Activated naive CD8-positive, alpha-beta T cell treated with anti-CD3 and anti-CD28 coated beads, Interleukin-2, amount 10 ng/mL, durations not matched to agents 7 days and 5 days (primary cell): ENCODE measurements at regions not wholly inside any gene's neighbourhood (a gene's known extent, or its start where the extent isn't known, plus 50 kb on each side); places are given as distances from the start of the nearest gene placed in this dataset.

Source experiments
- ATAC-seq: fragments of 150-1000 bp; cut with Tn5 transposase; one replicate; pipeline ENCODE4 v1.10.0; 2021; ENCODE audit warnings: low read depth, moderate library complexity
- POLR2A ChIA-PET: fragments of 350-600 bp; sonication (Branson Sonifier 250); formaldehyde crosslinking; loops from one replicate; lab custom pipeline; 2021; ENCODE audit warnings: antibody characterized with exemption; lab: Charles Lee
- DNase-seq: peaks from one replicate; pipeline ENCODE4 v3.0.0; 2021
- H3K27ac Mint-ChIP-seq: one replicate; pipeline ENCODE4 v1.8.0; 2022; ENCODE audit warnings: mild to moderate bottlenecking, mixed read lengths
- H3K27me3 Mint-ChIP-seq: one replicate; pipeline ENCODE4 v1.8.0; 2022; ENCODE audit warnings: mild to moderate bottlenecking, moderate library complexity, mixed read lengths
- H3K36me3 Mint-ChIP-seq: one replicate; pipeline ENCODE4 v1.8.0; 2021; ENCODE audit warnings: mild to moderate bottlenecking, mixed read lengths
- H3K4me1 Mint-ChIP-seq: one replicate; pipeline ENCODE4 v1.8.0; 2021; ENCODE audit warnings: mixed read lengths
- H3K4me3 Mint-ChIP-seq: one replicate; pipeline ENCODE4 v1.8.0; 2022; ENCODE audit warnings: mild to moderate bottlenecking, moderate library complexity, mixed read lengths
- H3K9me3 Mint-ChIP-seq: one replicate; pipeline ENCODE4 v1.8.0; 2021; ENCODE audit warnings: mixed read lengths

DNA sequence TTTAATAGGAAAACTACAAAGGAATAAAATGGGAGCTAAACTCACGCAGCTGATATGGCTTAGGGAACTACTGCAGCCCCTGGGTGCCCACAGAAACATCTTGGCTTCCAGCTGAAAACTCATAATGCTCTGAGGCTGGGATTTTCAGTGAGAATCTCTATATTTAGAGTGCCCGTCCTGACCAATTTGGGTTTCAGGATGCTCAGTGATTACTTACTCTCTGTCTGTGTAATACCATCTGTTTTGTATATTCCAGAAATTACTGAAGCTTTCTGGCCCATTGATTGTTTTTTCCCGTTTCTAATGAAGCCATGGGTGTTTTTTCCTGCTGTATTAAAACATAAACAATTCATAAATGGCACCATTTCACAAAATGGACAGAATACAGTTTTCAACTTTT lies 50.6 kb upstream of the ZNF385D start:
- no peak for DNase-seq
- no peaks in the 10 kb centered on the region for H3K36me3 Mint-ChIP-seq
- POLR2A ChIA-PET: no interaction called here
- H3K4me1 Mint-ChIP-seq: no peaks in the 10 kb centered on the region
- no peaks in the 10 kb centered on the region for H3K27me3 Mint-ChIP-seq
- no peak for ATAC-seq
- H3K4me3 Mint-ChIP-seq: no peak overlapping the region
- H3K27ac Mint-ChIP-seq: no peak overlapping the region
- H3K9me3 Mint-ChIP-seq: peaks cover 1% of the 10 kb centered on the region

- Mint-ChIP-seq H3K4me1 (no peaks in the 10 kb centered on the region), H3K36me3 (no peaks in the 10 kb centered on the region)
Observed at GRCh38 chr3:21803604-21804003, 52.6 kb upstream of the ZNF385D start.

GRCh38 chr3:21804330-21804729 lies 53.3 kb upstream of the ZNF385D start:
- Mint-ChIP-seq H3K36me3 (no peaks in the 10 kb centered on the region), H3K27me3 (no peaks in the 10 kb centered on the region), H3K4me1 (no peaks in the 10 kb centered on the region), H3K4me3 (no peak overlapping the region), H3K9me3 (no peaks in the 10 kb centered on the region), H3K27ac (no peak overlapping the region)
- ATAC-seq (no peak), DNase-seq (no peak)
- POLR2A ChIA-PET: no interaction called here

More at GRCh38 chr3:21803604-21804003, 52.6 kb upstream of the ZNF385D start:
- no peak for ATAC-seq
- no peak overlapping the region for H3K27ac Mint-ChIP-seq
- no peak for DNase-seq
- H3K9me3 Mint-ChIP-seq: peaks cover 1% of the 10 kb centered on the region
- POLR2A ChIA-PET: no interaction called here
- no peak overlapping the region for H3K4me3 Mint-ChIP-seq
- H3K27me3 Mint-ChIP-seq: no peaks in the 10 kb centered on the region

- ATAC-seq: no peak
- POLR2A ChIA-PET: no interaction called here
- Mint-ChIP-seq H3K4me3 (no peak overlapping the region), H3K27me3 (no peaks in the 10 kb centered on the region), H3K27ac (no peak overlapping the region), H3K36me3 (no peaks in the 10 kb centered on the region), H3K9me3 (no peaks in the 10 kb centered on the region), H3K4me1 (no peaks in the 10 kb centered on the region)
- DNase-seq: no peak
Observed at GRCh38 chr3:21806733-21807132, 55.7 kb upstream of the ZNF385D start.

- DNase-seq: no peak
- Mint-ChIP-seq H3K4me3 (no peak overlapping the region), H3K9me3 (peaks cover 2% of the 10 kb centered on the region), H3K4me1 (peaks cover 3% of the 10 kb centered on the region), H3K36me3 (no peaks in the 10 kb centered on the region), H3K27ac (no peak overlapping the region), H3K27me3 (no peaks in the 10 kb centered on the region)
- POLR2A ChIA-PET: no interaction called here
- no peak for ATAC-seq
Observed at GRCh38 chr3:21825684-21826083, 74.7 kb upstream of the ZNF385D start.

GRCh38 chr3:21826416-21826815 lies 75.4 kb upstream of the ZNF385D start:
- ATAC-seq: no peak
- no peaks in the 10 kb centered on the region for H3K27me3 Mint-ChIP-seq
- peaks cover 2% of the 10 kb centered on the region for H3K9me3 Mint-ChIP-seq
- peaks cover 3% of the 10 kb centered on the region for H3K4me1 Mint-ChIP-seq
- POLR2A ChIA-PET: no interaction called here
- no peak overlapping the region for H3K27ac Mint-ChIP-seq
- DNase-seq: no peak
- no peak overlapping the region for H3K4me3 Mint-ChIP-seq
- H3K36me3 Mint-ChIP-seq: no peaks in the 10 kb centered on the region

DNA sequence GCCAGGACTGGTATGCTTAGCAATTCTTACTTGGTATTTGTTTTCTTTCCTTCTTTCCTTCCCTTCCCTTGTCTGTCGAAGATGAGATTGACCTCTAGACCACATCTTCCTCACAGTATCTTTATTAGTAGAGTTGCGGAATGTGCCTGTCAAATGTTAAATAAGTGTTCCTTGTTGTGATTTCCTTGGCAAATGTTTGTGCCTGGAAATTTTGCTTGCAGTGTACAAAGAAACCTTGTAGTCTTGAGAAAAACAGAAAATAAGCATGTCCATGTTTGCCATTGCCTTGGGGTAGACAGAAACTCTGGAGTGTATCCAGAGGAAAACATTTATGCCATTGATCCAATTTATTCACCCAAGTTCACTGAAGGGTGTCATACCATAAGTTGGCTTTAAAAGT lies 79.5 kb upstream of the ZNF385D start:
- no peaks in the 10 kb centered on the region for H3K36me3 Mint-ChIP-seq

GRCh38 chr3:21835264-21835663 lies 84.3 kb upstream of the ZNF385D start:
- Mint-ChIP-seq H3K27ac (no peak overlapping the region), H3K36me3 (no peaks in the 10 kb centered on the region), H3K27me3 (no peaks in the 10 kb centered on the region), H3K9me3 (peaks cover 3% of the 10 kb centered on the region), H3K4me3 (no peak overlapping the region), H3K4me1 (no peaks in the 10 kb centered on the region)
- no peak for DNase-seq
- ATAC-seq: no peak
- POLR2A ChIA-PET: no interaction called here

More for the DNA sequence above, 79.5 kb upstream of the ZNF385D start:
- ATAC-seq: no peak
- H3K4me1 Mint-ChIP-seq: peaks cover 3% of the 10 kb centered on the region
- no peak overlapping the region for H3K4me3 Mint-ChIP-seq
- H3K27ac Mint-ChIP-seq: no peak overlapping the region
- H3K9me3 Mint-ChIP-seq: peaks cover 2% of the 10 kb centered on the region
- DNase-seq: no peak
- no peaks in the 10 kb centered on the region for H3K27me3 Mint-ChIP-seq
- POLR2A ChIA-PET: no interaction called here

DNA sequence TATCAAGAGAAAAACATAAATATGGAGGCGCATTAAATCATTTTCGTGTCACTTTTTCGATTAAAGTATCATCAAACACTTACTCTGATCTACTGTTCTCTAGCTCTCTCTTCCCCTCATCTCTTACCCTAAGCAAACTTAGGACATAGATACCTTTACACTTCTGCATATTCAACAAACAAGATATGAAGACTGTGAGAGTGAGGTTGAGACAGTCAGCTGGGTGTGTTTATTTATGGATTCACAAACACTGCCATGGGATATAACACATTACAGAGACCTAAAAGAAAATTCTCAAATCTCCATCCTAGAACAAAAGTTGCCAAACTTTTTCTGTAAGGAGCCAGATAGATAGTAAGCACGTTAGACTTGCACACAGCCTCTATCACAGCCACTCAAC lies 85.2 kb upstream of the ZNF385D start:
- no peaks in the 10 kb centered on the region for H3K36me3 Mint-ChIP-seq
- H3K9me3 Mint-ChIP-seq: peaks cover 3% of the 10 kb centered on the region
- POLR2A ChIA-PET: no interaction called here

GRCh38 chr3:21839176-21839575 lies 88.2 kb upstream of the ZNF385D start:
- Mint-ChIP-seq H3K27me3 (no peaks in the 10 kb centered on the region), H3K4me3 (no peak overlapping the region), H3K36me3 (no peaks in the 10 kb centered on the region), H3K27ac (no peak overlapping the region), H3K9me3 (peaks cover 5% of the 10 kb centered on the region), H3K4me1 (no peaks in the 10 kb centered on the region)
- DNase-seq (no peak), ATAC-seq (no peak)
- POLR2A ChIA-PET: no interaction called here

More for the DNA sequence above, 85.2 kb upstream of the ZNF385D start:
- H3K27ac Mint-ChIP-seq: no peak overlapping the region
- no peaks in the 10 kb centered on the region for H3K4me1 Mint-ChIP-seq
- H3K4me3 Mint-ChIP-seq: no peak overlapping the region
- H3K27me3 Mint-ChIP-seq: no peaks in the 10 kb centered on the region
- ATAC-seq (no peak), DNase-seq (no peak)

DNA sequence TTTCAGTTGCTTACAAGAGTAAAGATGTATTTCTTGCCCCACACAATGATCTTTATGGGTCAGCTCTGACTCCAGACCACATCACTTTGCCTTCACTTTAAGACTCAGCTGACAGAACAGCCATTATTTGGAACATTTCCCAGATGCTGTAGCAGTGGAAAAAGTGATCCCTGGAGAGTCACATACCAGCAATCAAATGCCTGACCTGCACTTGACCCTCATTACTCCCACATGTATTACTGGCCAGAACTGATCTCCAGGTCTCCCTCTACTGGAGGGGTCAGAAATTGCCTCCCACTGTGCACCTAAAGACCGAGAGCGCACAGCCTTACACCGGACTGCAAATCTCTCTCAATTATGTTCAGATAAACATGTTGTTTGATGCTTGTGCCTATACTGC lies 88.6 kb upstream of the ZNF385D start:
- no peak for ATAC-seq
- POLR2A ChIA-PET: no interaction called here
- no peaks in the 10 kb centered on the region for H3K4me1 Mint-ChIP-seq
- H3K27me3 Mint-ChIP-seq: no peaks in the 10 kb centered on the region
- H3K36me3 Mint-ChIP-seq: no peaks in the 10 kb centered on the region
- no peak overlapping the region for H3K4me3 Mint-ChIP-seq
- H3K9me3 Mint-ChIP-seq: peaks cover 5% of the 10 kb centered on the region
- H3K27ac Mint-ChIP-seq: no peak overlapping the region
- DNase-seq: no peak

DNA sequence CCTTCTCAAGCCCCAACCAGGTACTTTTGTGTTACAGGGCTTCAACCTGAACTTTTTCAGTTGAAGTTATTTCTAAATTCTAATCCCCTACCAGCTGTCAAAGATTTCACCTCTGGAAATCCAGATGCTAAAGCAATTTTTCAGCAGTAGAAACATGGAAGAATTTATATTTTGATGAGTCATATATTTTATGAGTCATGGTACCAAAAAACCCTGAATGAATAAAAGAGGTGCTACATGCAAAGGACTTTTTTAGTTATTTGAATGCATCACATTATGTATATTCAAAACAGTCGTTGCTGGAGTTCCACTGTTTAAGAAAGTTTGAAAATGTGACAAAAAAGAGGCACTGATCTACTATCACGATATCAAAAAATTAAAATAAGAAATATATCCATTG lies 96.0 kb upstream of the ZNF385D start:
- ATAC-seq (no peak), DNase-seq (no peak)
- no peaks in the 10 kb centered on the region for H3K36me3 Mint-ChIP-seq
- H3K27me3 Mint-ChIP-seq: no peaks in the 10 kb centered on the region
- no peak overlapping the region for H3K4me3 Mint-ChIP-seq
- no peak overlapping the region for H3K27ac Mint-ChIP-seq
- H3K9me3 Mint-ChIP-seq: no peaks in the 10 kb centered on the region
- POLR2A ChIA-PET: no interaction called here
- H3K4me1 Mint-ChIP-seq: no peaks in the 10 kb centered on the region

DNA sequence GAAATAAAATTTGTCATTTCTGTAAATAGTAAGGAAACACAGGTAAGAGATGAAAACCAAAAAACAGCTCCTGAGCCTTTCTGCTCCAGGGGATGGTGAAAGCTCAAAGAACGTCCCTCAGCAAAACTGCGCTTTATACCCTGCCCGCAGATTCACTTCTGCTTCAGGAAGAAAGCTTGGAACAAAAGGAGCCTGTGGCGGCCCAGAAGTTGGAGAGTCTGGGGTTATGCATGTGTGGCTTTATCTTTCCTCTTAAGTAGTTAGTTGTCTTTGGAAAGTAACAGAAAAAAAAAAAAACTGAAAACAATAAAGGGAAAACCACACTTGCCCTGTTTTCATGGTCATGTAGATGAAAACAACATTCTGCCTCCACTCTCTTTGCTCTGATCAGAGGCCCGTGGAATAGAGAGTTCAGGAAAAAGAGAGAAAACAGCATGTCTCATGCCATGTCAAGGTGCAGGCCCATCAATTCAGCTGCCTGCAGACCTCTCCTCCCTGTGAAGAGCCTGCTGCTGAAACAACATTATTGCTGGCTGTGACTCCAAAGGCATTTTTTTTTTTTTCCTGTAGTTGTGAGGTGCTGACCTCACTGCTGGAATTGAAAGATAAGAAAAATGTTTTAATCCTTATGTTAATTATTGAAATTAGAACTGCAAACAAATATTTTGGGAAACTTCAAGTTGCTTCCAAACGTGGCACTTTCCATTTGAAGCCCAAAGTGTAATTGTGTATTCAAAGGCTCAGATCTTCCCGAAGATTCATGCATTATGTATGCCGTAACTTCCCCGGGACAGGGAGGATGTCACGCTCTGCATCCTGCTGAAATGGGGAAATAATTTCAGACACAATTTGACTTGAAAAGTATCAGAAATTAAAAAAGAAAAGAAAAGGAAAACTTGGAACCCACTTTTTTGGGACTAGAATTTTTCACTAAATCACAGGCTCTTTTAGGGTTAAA lies 108.4 kb upstream of the ZNF385D start:
- POLR2A ChIA-PET: no interaction called here
- H3K9me3 Mint-ChIP-seq: peaks cover 4% of the 10 kb centered on the region
- H3K4me3 Mint-ChIP-seq: no peak overlapping the region
- no peaks in the 10 kb centered on the region for H3K27me3 Mint-ChIP-seq
- no peaks in the 10 kb centered on the region for H3K4me1 Mint-ChIP-seq
- no peak overlapping the region for H3K27ac Mint-ChIP-seq
- DNase-seq (no peak), ATAC-seq (no peak)
- H3K36me3 Mint-ChIP-seq: no peaks in the 10 kb centered on the region

- Mint-ChIP-seq H3K4me1 (no peaks in the 10 kb centered on the region), H3K9me3 (peaks cover 4% of the 10 kb centered on the region), H3K27ac (no peak overlapping the region), H3K36me3 (no peaks in the 10 kb centered on the region), H3K4me3 (no peak overlapping the region), H3K27me3 (no peaks in the 10 kb centered on the region)
- DNase-seq (no peak), ATAC-seq (no peak)
- POLR2A ChIA-PET: no interaction called here
Observed at GRCh38 chr3:21860082-21860475, 109.1 kb upstream of the ZNF385D start.
